Right lobe of liver (tissue), 4 donors: ENCODE measurements at regions not wholly inside any gene's neighbourhood (a gene's known extent, or its start where the extent isn't known, plus 50 kb on each side); places are given as distances from the start of the nearest gene placed in this dataset.

Experiments used
- POLR2A ChIP-seq: fragments of 450-650 bp; IDR thresholded peaks from one replicate; pipeline ENCODE4 v1.6.1; 2017; ENCODE audit warnings: antibody characterized with exemption, mild to moderate bottlenecking
- TF ChIP-seq, protein P1 (sequence below), 4 donors: fragments of 200-600 bp in 3 of 4; fragments of 450-650 bp in 1 of 4; IDR thresholded peaks; one replicate each; pipeline versions ENCODE4 v1.5.1 to v1.8.0; 2016 to 2022; ENCODE audit warnings: antibody characterized with exemption in 4 of 4, mild to moderate bottlenecking in 2 of 4
- donor health status: DM: no; HTN: no; CAD: no.
- donor health status: DM: no; HTN: no; CAD: no.
- donor health status: DM: no; HTN: yes; CAD: no.

DNA sequence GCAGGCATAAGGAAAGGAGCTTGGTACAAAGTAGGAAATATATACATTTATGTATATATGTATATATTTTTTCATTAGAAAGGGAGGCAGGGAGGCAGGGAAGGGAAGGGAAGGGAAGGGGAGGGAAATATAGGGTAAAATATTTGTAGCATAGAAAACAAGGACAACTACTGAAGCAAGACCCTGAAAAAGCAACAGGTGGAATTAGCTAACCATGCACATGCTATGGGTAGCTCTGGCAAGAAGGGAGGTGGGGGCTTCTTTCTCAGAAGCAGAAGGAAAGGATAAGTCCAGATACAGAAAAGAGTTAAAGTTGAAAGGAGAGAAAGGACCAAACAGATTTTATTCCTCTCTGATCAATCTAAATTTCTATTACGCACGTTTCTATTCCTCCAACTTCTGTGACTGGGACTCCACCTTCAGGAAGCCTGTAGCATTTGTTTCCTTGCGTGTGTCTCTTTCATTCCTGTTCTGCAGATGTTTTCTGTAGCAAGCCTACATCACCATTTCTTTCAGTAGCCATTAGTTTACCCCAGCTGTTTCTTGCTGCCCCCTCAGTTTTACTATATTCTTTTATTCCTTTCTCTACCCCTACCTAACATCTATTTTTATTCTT, 82.9 kb downstream of the OR13H1 start:
- TF ChIP-seq, protein P1, sequence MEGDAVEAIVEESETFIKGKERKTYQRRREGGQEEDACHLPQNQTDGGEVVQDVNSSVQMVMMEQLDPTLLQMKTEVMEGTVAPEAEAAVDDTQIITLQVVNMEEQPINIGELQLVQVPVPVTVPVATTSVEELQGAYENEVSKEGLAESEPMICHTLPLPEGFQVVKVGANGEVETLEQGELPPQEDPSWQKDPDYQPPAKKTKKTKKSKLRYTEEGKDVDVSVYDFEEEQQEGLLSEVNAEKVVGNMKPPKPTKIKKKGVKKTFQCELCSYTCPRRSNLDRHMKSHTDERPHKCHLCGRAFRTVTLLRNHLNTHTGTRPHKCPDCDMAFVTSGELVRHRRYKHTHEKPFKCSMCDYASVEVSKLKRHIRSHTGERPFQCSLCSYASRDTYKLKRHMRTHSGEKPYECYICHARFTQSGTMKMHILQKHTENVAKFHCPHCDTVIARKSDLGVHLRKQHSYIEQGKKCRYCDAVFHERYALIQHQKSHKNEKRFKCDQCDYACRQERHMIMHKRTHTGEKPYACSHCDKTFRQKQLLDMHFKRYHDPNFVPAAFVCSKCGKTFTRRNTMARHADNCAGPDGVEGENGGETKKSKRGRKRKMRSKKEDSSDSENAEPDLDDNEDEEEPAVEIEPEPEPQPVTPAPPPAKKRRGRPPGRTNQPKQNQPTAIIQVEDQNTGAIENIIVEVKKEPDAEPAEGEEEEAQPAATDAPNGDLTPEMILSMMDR (IDR thresholded peaks at IDR 0.05) = peak; percentile 11 to 21 (median 14)
- TF ChIP-seq POLR2A = no peak
